ENCODE measurements at regions not wholly inside any gene's neighbourhood (a gene's known extent, or its start where the extent isn't known, plus 50 kb on each side); places are given as distances from the start of the nearest gene placed in this dataset.
"Not testable (repeated sequence)": the region's sequence is repeated elsewhere in the genome, so short reads cannot be mapped to it uniquely, and the experiment has no call there.

DNA sequence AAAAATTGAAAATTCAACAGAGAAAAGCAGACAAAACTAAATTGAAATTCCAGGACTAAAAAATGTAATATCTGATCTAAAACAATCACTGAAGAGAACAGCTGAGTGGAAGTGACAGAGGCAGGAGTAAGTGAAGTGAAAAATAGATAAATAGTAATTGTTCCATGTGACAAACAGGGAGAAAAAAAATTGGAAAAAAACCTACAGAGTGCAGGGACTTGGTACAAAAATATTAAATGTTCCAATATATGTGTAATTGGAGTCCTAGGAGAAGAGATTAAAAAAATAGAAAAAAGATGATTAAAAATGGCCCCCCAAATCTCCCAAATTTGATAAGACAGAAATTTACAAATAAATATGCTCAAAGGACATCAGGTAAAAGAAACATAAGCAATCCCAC lies 63.4 kb upstream of the NAMPT start:
- DNase-seq, result peak; percentile 5
- H3K36me3 Mint-ChIP-seq (ENCODE audit: low read depth), result peaks cover 23% of the 10 kb centered on the region
- peak overlapping the region; percentile 13 for H3K4me3 Mint-ChIP-seq
- H3K27me3 Mint-ChIP-seq, result no peaks in the 10 kb centered on the region
- H3K9me3 Mint-ChIP-seq, result peaks cover 33% of the 10 kb centered on the region
- H3K4me1 Mint-ChIP-seq, result peaks cover 46% of the 10 kb centered on the region
- intact Hi-C loops (cut with micrococcal nuclease), result loop anchor here (5.0 kb wide), 1 partner anchor 1406 kb away; no protein-coding TSS in a partner anchor
- H3K27ac Mint-ChIP-seq, result peak overlapping the region; percentile 99

- Mint-ChIP-seq H3K36me3 (ENCODE audit: low read depth) (peaks cover 28% of the 10 kb centered on the region), H3K27ac (peak overlapping the region; percentile 99), H3K4me3 (peak overlapping the region; percentile 61), H3K4me1 (peaks cover 46% of the 10 kb centered on the region), H3K27me3 (no peaks in the 10 kb centered on the region), H3K9me3 (peaks cover 33% of the 10 kb centered on the region)
- intact Hi-C loops (cut with micrococcal nuclease), result loop anchor here (2.0 to 5.0 kb wide), 2 partner anchors 523 to 1405 kb away; no protein-coding TSS in a partner anchor
- peak; percentile 64 for DNase-seq
These were observed 62.5 kb upstream of the NAMPT start for GRCh38 chr7:106347229-106347833.

- peak; percentile 93 for DNase-seq
- intact Hi-C loops (cut with micrococcal nuclease), result loop anchor here (1.0 to 5.0 kb wide), 14 partner anchors 21 to 1404 kb away; no protein-coding TSS in a partner anchor
- Mint-ChIP-seq H3K4me1 (peaks cover 48% of the 10 kb centered on the region), H3K9me3 (peaks cover 37% of the 10 kb centered on the region), H3K27ac (peak overlapping the region; percentile 99), H3K4me3 (peak overlapping the region; percentile 72), H3K36me3 (ENCODE audit: low read depth) (peaks cover 33% of the 10 kb centered on the region), H3K27me3 (no peaks in the 10 kb centered on the region)
These were observed 62.0 kb upstream of the NAMPT start for GRCh38 chr7:106346678-106347217.

DNA sequence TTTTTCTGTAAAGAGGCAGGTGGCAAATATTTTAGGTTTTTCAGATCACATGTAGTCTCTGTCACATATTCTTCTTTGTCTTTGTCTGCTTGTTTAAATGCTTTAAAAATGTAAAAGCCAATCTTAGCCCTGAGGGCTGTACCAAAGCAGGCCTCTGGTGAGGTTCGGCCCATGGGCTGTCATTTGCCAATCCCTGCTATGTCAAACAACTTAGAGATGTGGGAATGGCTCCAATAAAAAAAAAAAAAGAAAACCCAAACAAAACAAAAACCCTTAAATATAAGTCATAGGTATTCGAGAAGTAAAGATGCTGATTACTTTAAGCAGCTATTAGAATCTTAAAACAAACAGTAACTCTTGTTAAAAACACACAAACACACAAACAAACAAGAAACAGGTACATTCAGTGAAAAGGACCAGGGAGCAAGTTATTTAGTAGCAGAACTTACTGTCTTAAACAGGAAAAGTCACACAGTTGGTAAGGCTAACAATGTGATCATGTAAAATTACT lies 61.4 kb upstream of the NAMPT start:
- peaks cover 36% of the 10 kb centered on the region for H3K36me3 Mint-ChIP-seq (ENCODE audit: low read depth)
- peak overlapping the region; percentile 99 for H3K27ac Mint-ChIP-seq
- DNase-seq, result peak; percentile 58
- peaks cover 40% of the 10 kb centered on the region for H3K9me3 Mint-ChIP-seq
- intact Hi-C loops (cut with micrococcal nuclease), result loop anchor here (1.0 to 5.0 kb wide), 14 partner anchors 21 to 1404 kb away; no protein-coding TSS in a partner anchor
- H3K27me3 Mint-ChIP-seq, result no peaks in the 10 kb centered on the region
- H3K4me3 Mint-ChIP-seq, result peak overlapping the region; percentile 72
- peaks cover 48% of the 10 kb centered on the region for H3K4me1 Mint-ChIP-seq

- Mint-ChIP-seq H3K9me3 (peaks cover 36% of the 10 kb centered on the region), H3K4me1 (peaks cover 48% of the 10 kb centered on the region), H3K36me3 (ENCODE audit: low read depth) (peaks cover 36% of the 10 kb centered on the region), H3K27ac (peak overlapping the region; percentile 99), H3K27me3 (no peaks in the 10 kb centered on the region), H3K4me3 (peak overlapping the region; percentile 72)
- intact Hi-C loops (cut with micrococcal nuclease), result loop anchor here (1.0 to 5.0 kb wide), 17 partner anchors 15 to 1403 kb away; partner anchors contain the start of genes CCDC71L and HBP1
- peak; percentile 79 for DNase-seq
These were observed 60.8 kb upstream of the NAMPT start for GRCh38 chr7:106345421-106346166.

- Mint-ChIP-seq H3K27ac (peak overlapping the region; percentile 99), H3K4me3 (peak overlapping the region; percentile 72), H3K4me1 (peaks cover 51% of the 10 kb centered on the region), H3K9me3 (peaks cover 40% of the 10 kb centered on the region), H3K27me3 (no peaks in the 10 kb centered on the region), H3K36me3 (ENCODE audit: low read depth) (peaks cover 39% of the 10 kb centered on the region)
- DNase-seq, result peak; percentile 51
- intact Hi-C loops (cut with micrococcal nuclease), result loop anchor here (1.0 to 5.0 kb wide), 4 partner anchors 15 to 1403 kb away; partner anchors contain the start of genes CCDC71L and HBP1
These were observed 60.1 kb upstream of the NAMPT start for GRCh38 chr7:106344861-106345260.

DNA sequence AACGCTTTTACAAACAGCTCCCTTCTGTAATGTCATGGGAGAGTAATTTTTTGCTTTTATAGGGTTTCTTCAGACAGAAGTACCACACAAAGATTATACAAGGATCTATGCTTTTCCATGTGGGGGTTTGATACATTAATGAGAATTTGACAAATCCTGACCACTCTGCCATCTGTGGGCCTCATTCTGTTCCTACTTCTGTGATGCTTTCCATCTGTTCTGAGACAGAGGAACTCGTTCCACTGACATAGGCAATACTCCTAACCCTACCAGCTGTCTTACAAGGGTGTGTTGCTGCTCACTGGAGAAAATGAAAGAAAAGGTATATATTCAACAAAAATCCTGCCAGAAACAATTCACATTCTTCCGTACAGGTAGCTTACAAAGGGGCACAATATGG lies 59.4 kb upstream of the NAMPT start:
- H3K27me3 Mint-ChIP-seq, result no peaks in the 10 kb centered on the region
- H3K4me3 Mint-ChIP-seq, result no peak overlapping the region
- H3K9me3 Mint-ChIP-seq, result peaks cover 34% of the 10 kb centered on the region
- peaks cover 39% of the 10 kb centered on the region for H3K36me3 Mint-ChIP-seq (ENCODE audit: low read depth)
- intact Hi-C loops (cut with micrococcal nuclease), result loop anchor here (2.0 kb wide), 2 partner anchors 317 to 825 kb away; partner anchors contain the start of genes CCDC71L and HBP1
- peak overlapping the region; percentile 99 for H3K27ac Mint-ChIP-seq
- DNase-seq, result peak; percentile 52
- H3K4me1 Mint-ChIP-seq, result peaks cover 51% of the 10 kb centered on the region

GRCh38 chr7:106342049-106342448 lies 57.3 kb upstream of the NAMPT start:
- Mint-ChIP-seq H3K4me1 (peaks cover 37% of the 10 kb centered on the region), H3K9me3 (peaks cover 20% of the 10 kb centered on the region), H3K36me3 (ENCODE audit: low read depth) (peaks cover 27% of the 10 kb centered on the region)
- peak; percentile 49 for DNase-seq
- intact Hi-C loops (cut with micrococcal nuclease); H3K4me3 Mint-ChIP-seq; H3K27ac Mint-ChIP-seq; H3K27me3 Mint-ChIP-seq: not testable (repeated sequence)

DNA sequence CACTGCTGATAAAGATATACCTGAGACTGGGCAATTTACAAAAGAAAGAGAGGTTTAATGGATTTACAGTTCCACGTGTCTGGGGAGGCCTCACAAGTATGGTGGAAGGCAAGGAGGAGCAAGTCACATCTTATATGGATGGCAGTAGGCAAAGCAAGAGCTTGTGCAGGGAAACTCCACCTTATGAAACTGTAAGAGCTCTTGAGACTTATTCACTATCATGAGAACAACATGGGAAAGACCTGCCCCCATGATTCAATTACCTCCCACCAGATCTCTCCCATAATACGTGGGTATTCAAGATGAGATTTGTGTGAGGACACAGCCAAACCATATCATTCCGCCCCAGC lies 55.4 kb upstream of the NAMPT start:
- DNase-seq, result peak; percentile 30
- H3K27me3 Mint-ChIP-seq; H3K4me3 Mint-ChIP-seq; H3K27ac Mint-ChIP-seq; intact Hi-C loops (cut with micrococcal nuclease): not testable (repeated sequence)
- Mint-ChIP-seq H3K4me1 (peaks cover 22% of the 10 kb centered on the region), H3K9me3 (peaks cover 20% of the 10 kb centered on the region), H3K36me3 (ENCODE audit: low read depth) (peaks cover 27% of the 10 kb centered on the region)

DNA sequence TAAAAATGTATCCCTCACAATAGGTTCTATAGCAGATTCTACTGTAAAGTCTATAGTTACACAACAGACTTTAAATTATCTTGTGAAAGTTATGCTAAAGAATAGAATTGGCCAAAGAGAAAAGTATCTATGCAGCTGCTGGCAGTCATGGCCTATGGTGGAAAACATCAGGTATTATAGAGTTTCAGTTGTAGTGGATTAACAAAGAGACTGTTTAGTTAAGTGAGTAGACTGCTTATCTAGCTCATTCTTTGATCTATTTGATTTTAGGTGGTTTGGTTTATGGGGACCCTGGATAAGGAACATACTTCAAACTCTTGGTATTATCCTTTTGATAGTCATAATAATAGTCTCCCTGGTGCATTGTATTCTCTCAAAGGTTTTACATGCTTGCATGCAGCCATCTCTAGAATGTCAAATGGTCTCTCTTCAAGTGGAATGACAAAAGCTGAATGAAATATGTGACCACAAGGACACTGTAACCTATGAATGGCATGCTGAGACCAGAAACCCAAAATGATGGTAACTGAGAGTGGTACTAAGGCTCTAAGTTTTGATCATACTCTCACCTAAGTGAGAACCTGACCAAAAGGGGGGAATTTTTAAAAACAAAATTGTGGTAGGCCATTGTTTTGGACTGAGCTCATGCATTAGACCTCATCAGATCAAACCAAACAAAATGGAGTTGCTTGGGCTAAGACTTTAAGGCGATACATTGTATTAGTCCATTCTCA lies 54.9 kb upstream of the NAMPT start:
- Mint-ChIP-seq H3K27ac (no peak overlapping the region), H3K4me1 (peaks cover 17% of the 10 kb centered on the region)
- intact Hi-C loops (cut with micrococcal nuclease), result no loop called here

GRCh38 chr7:106337754-106338153 lies 53.0 kb upstream of the NAMPT start:
- Mint-ChIP-seq H3K9me3 (peaks cover 14% of the 10 kb centered on the region), H3K27ac (no peak overlapping the region), H3K27me3 (peaks cover under 1% of the 10 kb centered on the region), H3K36me3 (ENCODE audit: low read depth) (peaks cover 14% of the 10 kb centered on the region), H3K4me3 (no peak overlapping the region), H3K4me1 (peaks cover 5% of the 10 kb centered on the region)
- intact Hi-C loops (cut with micrococcal nuclease), result no loop called here
- DNase-seq, result peak; percentile 21

More for the DNA sequence above, 54.9 kb upstream of the NAMPT start:
- DNase-seq, result no peak
- no peak overlapping the region for H3K4me3 Mint-ChIP-seq
- no peaks in the 10 kb centered on the region for H3K27me3 Mint-ChIP-seq
- peaks cover 24% of the 10 kb centered on the region for H3K36me3 Mint-ChIP-seq (ENCODE audit: low read depth)
- peaks cover 17% of the 10 kb centered on the region for H3K9me3 Mint-ChIP-seq

GRCh38 chr7:106335814-106336213 lies 51.0 kb upstream of the NAMPT start:
- intact Hi-C loops (cut with micrococcal nuclease), result no loop called here
- Mint-ChIP-seq H3K27ac (no peak overlapping the region), H3K36me3 (ENCODE audit: low read depth) (peaks cover 3% of the 10 kb centered on the region), H3K27me3 (peaks cover 3% of the 10 kb centered on the region), H3K4me3 (no peak overlapping the region), H3K9me3 (peaks cover 10% of the 10 kb centered on the region), H3K4me1 (peaks cover 5% of the 10 kb centered on the region)
- peak; percentile 22 for DNase-seq
